OCI-LY1 (cell line): ENCODE measurements at regions not wholly inside any gene's neighbourhood (a gene's known extent, or its start where the extent isn't known, plus 50 kb on each side); places are given as distances from the start of the nearest gene placed in this dataset.

Source experiments
- CTCF ChIP-seq: fragments of 200-600 bp; sonication (generic), shearing (Covaris generic); IDR thresholded peaks from 2 replicates; pipeline ENCODE4 v1.5.1; 2017; ENCODE audit warnings: mild to moderate bottlenecking, antibody characterized with exemption, low read length, moderate library complexity, mixed read lengths
- EZH2 ChIP-seq: fragments of 200-600 bp; sonication (generic), shearing (Covaris generic); IDR thresholded peaks from 2 replicates; pipeline ENCODE4 v1.8.0; 2017; ENCODE audit warnings: borderline replicate concordance, mixed run types, mild to moderate bottlenecking, antibody characterized with exemption, low read length, moderate library complexity, mixed read lengths

- TF ChIP-seq CTCF: no peak
- TF ChIP-seq EZH2: no peak
Observed at GRCh38 chr21:38952890-38953289, 147.2 kb downstream of the ETS2 start.
